Activated naive CD8-positive, alpha-beta T cell treated with anti-CD3 and anti-CD28 coated beads for 36 hours (primary cell): ENCODE measurements at regions not wholly inside any gene's neighbourhood (a gene's known extent, or its start where the extent isn't known, plus 50 kb on each side); places are given as distances from the start of the nearest gene placed in this dataset.
"Not testable (repeated sequence)": the region's sequence is repeated elsewhere in the genome, so short reads cannot be mapped to it uniquely, and the experiment has no call there.

Source experiments
- DNase-seq: peaks from one replicate; pipeline ENCODE4 v3.0.0; 2021
- H3K27ac Mint-ChIP-seq: one replicate; pipeline ENCODE4 v1.8.0; 2022; ENCODE audit warnings: mild to moderate bottlenecking, moderate library complexity, mixed read lengths
- H3K27me3 Mint-ChIP-seq: one replicate; pipeline ENCODE4 v1.8.0; 2022; ENCODE audit warnings: mild to moderate bottlenecking, mixed read lengths
- H3K36me3 Mint-ChIP-seq: one replicate; pipeline ENCODE4 v1.8.0; 2021; ENCODE audit warnings: mild to moderate bottlenecking, mixed read lengths
- H3K4me1 Mint-ChIP-seq: one replicate; pipeline ENCODE4 v1.8.0; 2021; ENCODE audit warnings: mixed read lengths
- H3K4me3 Mint-ChIP-seq: one replicate; pipeline ENCODE4 v1.8.0; 2022; ENCODE audit warnings: mild to moderate bottlenecking, moderate library complexity, mixed read lengths
- H3K9me3 Mint-ChIP-seq: one replicate; pipeline ENCODE4 v1.8.0; 2022; ENCODE audit warnings: mixed read lengths

GRCh38 chr3:168817177-168817576, 721.5 kb upstream of the GOLIM4 start:
- Mint-ChIP-seq H3K27me3 (no peaks in the 10 kb centered on the region), H3K4me1 (no peaks in the 10 kb centered on the region), H3K9me3 (no peaks in the 10 kb centered on the region), H3K36me3 (no peaks in the 10 kb centered on the region), H3K4me3 (no peak overlapping the region), H3K27ac (no peak overlapping the region)
- no peak for DNase-seq

- Mint-ChIP-seq H3K9me3 (no peaks in the 10 kb centered on the region), H3K27ac (no peak overlapping the region), H3K4me3 (no peak overlapping the region), H3K36me3 (no peaks in the 10 kb centered on the region), H3K4me1 (no peaks in the 10 kb centered on the region), H3K27me3 (no peaks in the 10 kb centered on the region)
- no peak for DNase-seq
These were observed 720.2 kb upstream of the GOLIM4 start for GRCh38 chr3:168815946-168816345.

GRCh38 chr3:168813225-168813802, 717.6 kb upstream of the GOLIM4 start:
- no peak for DNase-seq
- no peaks in the 10 kb centered on the region for H3K27me3 Mint-ChIP-seq
- no peaks in the 10 kb centered on the region for H3K9me3 Mint-ChIP-seq
- H3K27ac Mint-ChIP-seq = no peak overlapping the region
- no peaks in the 10 kb centered on the region for H3K36me3 Mint-ChIP-seq
- no peak overlapping the region for H3K4me3 Mint-ChIP-seq
- H3K4me1 Mint-ChIP-seq = no peaks in the 10 kb centered on the region

- no peaks in the 10 kb centered on the region for H3K36me3 Mint-ChIP-seq
- no peaks in the 10 kb centered on the region for H3K9me3 Mint-ChIP-seq
- H3K27me3 Mint-ChIP-seq = no peaks in the 10 kb centered on the region
- H3K4me3 Mint-ChIP-seq = no peak overlapping the region
- no peak overlapping the region for H3K27ac Mint-ChIP-seq
- DNase-seq = no peak
- no peaks in the 10 kb centered on the region for H3K4me1 Mint-ChIP-seq
These were observed 716.5 kb upstream of the GOLIM4 start for GRCh38 chr3:168812234-168812633.

GRCh38 chr3:168808596-168808995, 712.9 kb upstream of the GOLIM4 start:
- Mint-ChIP-seq H3K4me3 (no peak overlapping the region), H3K9me3 (no peaks in the 10 kb centered on the region), H3K27me3 (no peaks in the 10 kb centered on the region), H3K4me1 (no peaks in the 10 kb centered on the region), H3K27ac (no peak overlapping the region), H3K36me3 (no peaks in the 10 kb centered on the region)
- DNase-seq = no peak

GRCh38 chr3:168807448-168807847, 711.7 kb upstream of the GOLIM4 start:
- Mint-ChIP-seq H3K9me3 (no peaks in the 10 kb centered on the region), H3K4me3 (no peak overlapping the region), H3K27ac (no peak overlapping the region), H3K36me3 (no peaks in the 10 kb centered on the region), H3K27me3 (no peaks in the 10 kb centered on the region), H3K4me1 (no peaks in the 10 kb centered on the region)
- no peak for DNase-seq

- Mint-ChIP-seq H3K36me3 (no peaks in the 10 kb centered on the region), H3K4me3 (no peak overlapping the region), H3K27ac (no peak overlapping the region), H3K27me3 (no peaks in the 10 kb centered on the region), H3K9me3 (no peaks in the 10 kb centered on the region), H3K4me1 (no peaks in the 10 kb centered on the region)
- no peak for DNase-seq
These were observed 711.1 kb upstream of the GOLIM4 start for GRCh38 chr3:168806871-168807270.

- no peak for DNase-seq
- Mint-ChIP-seq H3K27ac (no peak overlapping the region), H3K4me1 (no peaks in the 10 kb centered on the region), H3K27me3 (no peaks in the 10 kb centered on the region), H3K36me3 (no peaks in the 10 kb centered on the region), H3K9me3 (no peaks in the 10 kb centered on the region), H3K4me3 (no peak overlapping the region)
These were observed 707.8 kb upstream of the GOLIM4 start for GRCh38 chr3:168803536-168803935.

GRCh38 chr3:168802766-168803165, 707.0 kb upstream of the GOLIM4 start:
- no peak overlapping the region for H3K4me3 Mint-ChIP-seq
- DNase-seq = no peak
- H3K27ac Mint-ChIP-seq = no peak overlapping the region
- no peaks in the 10 kb centered on the region for H3K4me1 Mint-ChIP-seq
- H3K9me3 Mint-ChIP-seq = no peaks in the 10 kb centered on the region
- no peaks in the 10 kb centered on the region for H3K36me3 Mint-ChIP-seq
- H3K27me3 Mint-ChIP-seq = no peaks in the 10 kb centered on the region

GRCh38 chr3:168801794-168802193, 706.1 kb upstream of the GOLIM4 start:
- Mint-ChIP-seq H3K4me1 (no peaks in the 10 kb centered on the region), H3K27ac (no peak overlapping the region), H3K4me3 (no peak overlapping the region), H3K9me3 (no peaks in the 10 kb centered on the region), H3K27me3 (no peaks in the 10 kb centered on the region), H3K36me3 (no peaks in the 10 kb centered on the region)
- DNase-seq = no peak

- Mint-ChIP-seq H3K36me3 (no peaks in the 10 kb centered on the region), H3K4me1 (no peaks in the 10 kb centered on the region), H3K9me3 (no peaks in the 10 kb centered on the region), H3K4me3 (no peak overlapping the region), H3K27ac (no peak overlapping the region), H3K27me3 (no peaks in the 10 kb centered on the region)
- no peak for DNase-seq
These were observed 700.6 kb upstream of the GOLIM4 start for GRCh38 chr3:168796339-168796738.

- H3K4me3 Mint-ChIP-seq = no peak overlapping the region
- no peak overlapping the region for H3K27ac Mint-ChIP-seq
- H3K4me1 Mint-ChIP-seq = no peaks in the 10 kb centered on the region
- no peaks in the 10 kb centered on the region for H3K9me3 Mint-ChIP-seq
- H3K36me3 Mint-ChIP-seq = no peaks in the 10 kb centered on the region
- no peaks in the 10 kb centered on the region for H3K27me3 Mint-ChIP-seq
- DNase-seq = no peak
These were observed 698.7 kb upstream of the GOLIM4 start for GRCh38 chr3:168794427-168794826.

- Mint-ChIP-seq H3K27me3 (no peaks in the 10 kb centered on the region), H3K4me3 (no peak overlapping the region)
These were observed 686.5 kb upstream of the GOLIM4 start for GRCh38 chr3:168782193-168782592.

GRCh38 chr3:168779970-168780645, 684.4 kb upstream of the GOLIM4 start:
- H3K4me3 Mint-ChIP-seq, H3K27me3 Mint-ChIP-seq, H3K9me3 Mint-ChIP-seq, H3K4me1 Mint-ChIP-seq, DNase-seq, H3K27ac Mint-ChIP-seq, H3K36me3 Mint-ChIP-seq: not testable (repeated sequence)

More at GRCh38 chr3:168782193-168782592, 686.5 kb upstream of the GOLIM4 start:
- Mint-ChIP-seq H3K36me3 (no peaks in the 10 kb centered on the region), H3K4me1 (no peaks in the 10 kb centered on the region), H3K9me3 (peaks cover 3% of the 10 kb centered on the region), H3K27ac (no peak overlapping the region)
- DNase-seq = no peak

GRCh38 chr3:168753724-168754123, 658.0 kb upstream of the GOLIM4 start:
- H3K4me3 Mint-ChIP-seq = no peak overlapping the region
- peaks cover 3% of the 10 kb centered on the region for H3K27me3 Mint-ChIP-seq
- no peak overlapping the region for H3K27ac Mint-ChIP-seq
- H3K4me1 Mint-ChIP-seq = no peaks in the 10 kb centered on the region
- no peaks in the 10 kb centered on the region for H3K36me3 Mint-ChIP-seq
- no peak for DNase-seq
- peaks cover 3% of the 10 kb centered on the region for H3K9me3 Mint-ChIP-seq

GRCh38 chr3:168752339-168752738, 656.6 kb upstream of the GOLIM4 start:
- DNase-seq = no peak
- Mint-ChIP-seq H3K9me3 (no peaks in the 10 kb centered on the region), H3K4me3 (no peak overlapping the region), H3K4me1 (no peaks in the 10 kb centered on the region), H3K27me3 (no peaks in the 10 kb centered on the region), H3K27ac (no peak overlapping the region), H3K36me3 (no peaks in the 10 kb centered on the region)
